HG03060 (cell line): ENCODE measurements at regions not wholly inside any gene's neighbourhood (a gene's known extent, or its start where the extent isn't known, plus 50 kb on each side); places are given as distances from the start of the nearest gene placed in this dataset.

ENCODE experiments used
- ATAC-seq: cut with Tn5 transposase; IDR thresholded peaks from one replicate; pipeline ENCODE4 v1.9.1; 2021; ENCODE audit warnings: low read depth, moderate number of reproducible peaks; ENCODE audit not compliant: unreplicated experiment

GRCh38 chr1:208410409-208410808 is 166.2 kb upstream of the PLXNA2 start:
- ATAC-seq = no peak

DNA sequence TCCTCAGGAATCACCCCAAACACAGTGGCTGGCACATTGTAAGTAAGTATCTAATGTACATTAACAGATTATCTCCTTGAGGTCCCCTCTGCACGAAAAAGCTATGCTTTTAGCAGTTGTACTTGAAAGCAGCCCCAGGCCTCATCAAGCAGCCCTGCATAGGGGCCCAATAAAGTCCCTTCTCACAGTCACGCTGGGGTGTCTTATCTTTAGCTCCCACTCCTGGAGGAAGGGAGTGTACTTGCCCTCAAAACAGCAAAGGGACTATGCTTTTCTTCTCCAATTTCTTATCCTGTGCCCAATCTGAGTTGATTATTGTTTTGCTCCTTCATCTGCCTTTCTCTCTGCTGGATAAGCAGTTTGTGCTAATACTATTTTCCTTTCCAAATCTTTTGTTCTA is 168.8 kb upstream of the PLXNA2 start:
- ATAC-seq = no peak

GRCh38 chr1:208418667-208419066 is 174.5 kb upstream of the PLXNA2 start:
- no peak for ATAC-seq

DNA sequence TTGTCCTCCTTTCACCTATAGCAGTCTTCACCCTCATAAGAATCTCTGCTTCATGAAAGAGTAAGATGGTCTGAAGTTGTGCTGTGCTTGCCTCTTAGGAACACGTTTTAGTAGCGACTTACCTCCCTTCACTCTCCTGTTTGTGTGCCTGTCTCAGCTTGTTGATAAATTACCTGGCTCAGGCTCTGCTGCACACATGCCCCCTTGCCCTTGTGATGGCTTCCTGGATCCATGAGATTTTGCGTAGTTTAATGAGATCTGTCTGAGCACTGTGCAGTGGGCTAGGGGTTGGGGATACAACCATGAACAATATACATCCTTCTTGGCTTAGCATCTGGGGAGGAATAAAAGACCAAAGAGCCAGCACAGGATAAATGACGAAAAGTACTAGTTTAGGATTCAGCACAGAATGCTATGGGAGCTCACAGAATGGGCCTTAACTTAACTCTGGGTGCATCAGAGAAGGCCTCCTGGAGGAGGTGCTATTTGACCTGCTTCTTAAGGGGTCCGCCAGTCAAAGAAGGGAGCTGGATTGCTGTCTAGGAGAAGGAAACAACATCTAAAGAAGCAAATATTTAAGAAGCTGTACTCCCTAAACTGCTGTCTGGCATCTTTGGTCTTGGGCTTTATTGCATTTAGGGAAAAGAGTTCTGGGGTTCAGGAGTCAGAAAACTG is 175.7 kb upstream of the PLXNA2 start:
- no peak for ATAC-seq

- ATAC-seq = no peak
Observed at GRCh38 chr1:208420696-208421095, 176.5 kb upstream of the PLXNA2 start.

DNA sequence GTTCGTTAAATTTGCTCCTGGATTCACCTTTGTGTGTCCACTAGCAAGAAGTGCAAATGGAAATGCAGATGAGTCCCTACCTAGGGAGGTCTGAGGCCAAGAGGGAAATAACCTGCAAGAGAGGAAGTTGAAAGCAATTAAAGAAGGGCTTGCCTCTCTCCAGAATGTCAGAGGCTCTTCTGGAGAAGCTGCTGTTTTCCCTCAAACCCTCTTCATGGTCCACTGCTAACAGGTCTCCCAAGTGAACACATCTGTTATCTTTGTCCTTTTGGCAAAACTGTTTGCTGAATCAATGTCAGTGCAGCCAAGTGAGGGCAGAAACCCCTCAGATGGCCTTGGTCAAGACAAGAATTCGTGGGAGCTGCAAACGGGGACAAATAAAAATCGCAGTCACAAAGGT is 177.3 kb upstream of the PLXNA2 start:
- no peak for ATAC-seq

DNA sequence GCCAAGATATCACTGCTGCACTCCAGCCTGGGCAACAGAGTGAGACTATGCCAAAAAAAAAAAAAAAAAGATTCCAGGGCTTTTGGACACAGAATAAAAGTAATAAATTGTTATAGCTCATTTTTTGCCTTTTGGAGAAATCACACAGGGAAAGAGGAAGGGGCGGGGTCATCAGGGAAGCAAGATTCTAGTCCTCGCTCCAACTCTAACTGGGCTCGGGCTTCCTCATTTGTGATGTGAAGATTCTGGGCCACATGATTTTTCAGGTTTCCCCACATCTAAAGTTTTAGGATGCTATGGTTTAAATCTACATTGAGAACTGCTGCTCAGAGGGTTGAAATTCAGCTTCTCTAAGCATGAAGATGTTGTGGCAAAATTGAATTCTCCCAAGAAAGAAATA is 179.3 kb upstream of the PLXNA2 start:
- no peak for ATAC-seq

GRCh38 chr1:208425096-208425495 is 180.9 kb upstream of the PLXNA2 start:
- no peak for ATAC-seq

DNA sequence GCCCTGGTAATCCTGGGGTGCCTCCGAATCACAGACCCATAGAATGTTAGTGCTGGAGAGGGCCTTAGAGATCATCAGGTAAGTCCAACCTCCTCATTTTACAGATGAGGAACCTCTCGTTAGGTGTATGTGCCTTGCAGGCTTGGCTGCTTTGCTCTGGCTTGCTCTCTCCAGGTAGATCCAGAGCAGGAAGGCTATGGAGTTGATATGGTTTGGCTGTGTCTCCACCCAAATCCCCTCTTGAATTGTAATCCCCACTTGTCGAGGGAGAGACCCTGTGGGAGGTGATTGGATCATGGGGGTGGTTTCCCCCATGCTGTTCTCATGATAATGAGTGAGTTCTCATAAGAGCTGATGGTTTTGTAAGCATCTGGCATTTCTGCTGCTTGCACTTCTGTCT is 186.0 kb upstream of the PLXNA2 start:
- ATAC-seq = no peak

- no peak for ATAC-seq
Observed at GRCh38 chr1:208431721-208432120, 187.5 kb upstream of the PLXNA2 start.

GRCh38 chr1:208432346-208432745 is 188.2 kb upstream of the PLXNA2 start:
- ATAC-seq = no peak

- ATAC-seq = no peak
Observed at GRCh38 chr1:208433086-208433485, 188.9 kb upstream of the PLXNA2 start.

GRCh38 chr1:208433971-208434370 is 189.8 kb upstream of the PLXNA2 start:
- ATAC-seq = no peak

DNA sequence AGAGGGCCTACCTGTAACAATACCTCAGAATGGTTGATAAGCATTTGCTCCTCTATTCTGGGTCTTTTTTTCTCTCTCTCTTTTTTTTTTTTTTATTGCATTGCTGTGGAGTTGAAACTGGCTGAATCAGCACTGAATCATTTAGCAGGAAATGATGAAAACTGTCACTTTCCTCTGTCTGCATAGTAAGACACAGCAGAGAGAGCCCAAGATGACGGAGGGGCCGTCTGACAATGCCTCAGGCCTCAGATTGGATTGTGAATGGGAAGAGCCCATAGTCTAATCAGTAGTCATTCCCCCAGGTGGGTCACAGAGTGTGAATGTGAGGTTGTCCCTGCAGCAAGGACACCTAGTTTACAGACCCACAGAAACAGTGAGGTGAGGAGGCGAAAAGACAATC is 193.2 kb upstream of the PLXNA2 start:
- no peak for ATAC-seq

DNA sequence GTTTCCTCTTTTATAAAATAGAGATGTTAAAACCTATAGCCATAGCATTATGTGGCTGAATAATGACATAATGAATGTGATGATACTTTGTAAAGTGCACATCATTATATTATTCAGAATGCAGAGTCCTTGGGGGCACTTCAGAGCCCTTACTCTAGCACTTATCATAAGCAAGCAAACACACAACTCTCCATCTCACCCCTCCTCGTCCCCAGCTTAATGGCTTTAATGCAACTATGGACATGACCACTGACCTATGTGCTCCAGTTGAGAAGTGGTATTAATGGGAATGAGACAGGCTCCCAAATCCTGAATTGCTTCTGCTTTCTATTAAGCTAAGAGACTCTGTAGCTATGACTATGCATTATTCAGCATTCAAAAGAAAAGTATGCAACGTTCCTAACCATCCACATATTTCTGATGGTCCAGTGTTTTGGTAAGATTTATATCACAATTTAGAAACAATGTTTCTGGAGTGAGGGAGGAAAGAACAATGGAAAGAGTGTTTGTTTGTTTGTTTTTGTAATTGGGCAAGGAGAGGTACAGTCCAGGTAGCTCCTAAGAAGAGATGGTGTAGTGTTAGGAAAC is 194.0 kb upstream of the PLXNA2 start:
- no peak for ATAC-seq

- ATAC-seq = no peak
Observed at GRCh38 chr1:208445758-208446203, 201.6 kb upstream of the PLXNA2 start.

DNA sequence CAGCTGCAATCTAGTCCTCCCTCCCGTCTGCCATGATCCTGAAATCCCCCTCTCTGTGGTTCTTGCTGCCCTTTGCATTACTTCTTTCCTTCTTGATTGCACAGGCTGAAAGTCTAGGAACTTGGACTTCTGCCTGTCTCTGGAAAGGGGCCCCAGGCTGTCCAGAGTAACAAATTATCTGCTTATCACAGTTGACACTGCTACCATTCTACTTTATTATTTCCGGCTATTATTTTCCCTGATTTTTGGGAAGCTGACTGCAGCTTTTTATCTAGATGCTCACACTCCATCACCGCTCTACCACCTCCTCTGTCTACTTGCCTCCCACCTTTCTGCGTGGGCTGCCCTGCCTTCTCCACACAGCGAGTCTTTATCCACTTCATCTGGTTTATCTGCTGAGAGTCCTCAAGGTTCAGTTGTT is 202.1 kb upstream of the PLXNA2 start:
- ATAC-seq = no peak

DNA sequence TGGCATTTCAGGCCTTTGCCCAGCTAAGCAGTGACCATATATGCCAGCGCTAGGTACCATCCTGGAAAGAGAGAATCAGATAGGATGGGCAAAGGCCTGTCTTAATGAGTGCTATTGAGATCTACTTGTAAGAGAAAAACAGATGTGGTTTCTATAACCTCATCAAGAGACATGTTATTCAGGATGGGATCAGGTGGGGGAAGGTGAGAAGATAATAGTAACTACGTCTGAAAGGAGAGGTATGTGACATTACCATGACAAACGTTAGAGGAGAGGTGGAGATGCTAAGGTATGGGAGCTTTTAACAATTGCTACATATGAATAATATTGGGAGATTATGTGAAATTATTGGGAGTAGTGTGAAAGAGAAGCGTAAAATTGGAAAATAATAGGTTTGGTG is 204.2 kb upstream of the PLXNA2 start:
- ATAC-seq = no peak

- ATAC-seq = no peak
Observed at GRCh38 chr1:208449951-208450350, 205.8 kb upstream of the PLXNA2 start.

GRCh38 chr1:208450958-208451357 is 206.8 kb upstream of the PLXNA2 start:
- ATAC-seq = no peak

GRCh38 chr1:208455821-208456220 is 211.6 kb upstream of the PLXNA2 start:
- no peak for ATAC-seq

DNA sequence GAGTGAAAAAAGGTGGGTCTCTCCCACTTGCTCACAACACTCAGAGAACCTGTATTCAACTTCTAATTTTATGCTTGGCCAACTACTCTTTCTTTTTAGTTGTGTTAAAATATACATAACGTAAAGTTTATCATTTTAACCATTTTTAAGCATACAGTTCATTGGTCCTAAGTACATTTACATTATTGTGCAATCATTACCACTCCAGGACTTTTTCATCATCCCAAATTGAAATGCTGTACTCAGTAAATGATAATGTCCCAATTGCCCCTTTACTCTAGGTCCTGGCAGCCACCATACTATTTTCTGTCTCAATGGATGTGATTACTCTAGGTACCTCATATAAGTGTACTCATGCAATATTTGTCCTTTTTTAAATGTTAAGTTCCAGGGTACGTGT is 212.3 kb upstream of the PLXNA2 start:
- ATAC-seq = no peak

DNA sequence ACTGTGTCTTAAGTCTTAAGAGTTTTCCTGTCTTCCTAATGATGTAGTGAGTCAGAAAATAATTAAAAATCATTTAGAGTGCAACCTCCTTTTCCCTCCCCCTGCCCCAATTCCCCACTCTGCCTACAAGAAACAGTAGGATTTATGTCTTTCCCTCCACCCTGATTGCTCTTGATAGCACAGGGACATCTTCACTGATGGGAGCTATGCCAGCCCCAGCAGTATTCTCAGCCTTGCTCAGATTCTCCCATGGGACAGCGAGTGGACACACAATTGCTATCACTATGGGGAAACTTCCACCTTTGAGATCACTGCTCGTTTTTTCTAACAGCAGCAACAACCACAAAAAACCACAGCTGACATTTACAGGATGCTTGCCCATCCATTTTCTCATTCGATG is 216.6 kb upstream of the PLXNA2 start:
- no peak for ATAC-seq
